ENCODE measurements at regions not wholly inside any gene's neighbourhood (a gene's known extent, or its start where the extent isn't known, plus 50 kb on each side); places are given as distances from the start of the nearest gene placed in this dataset.

DNA sequence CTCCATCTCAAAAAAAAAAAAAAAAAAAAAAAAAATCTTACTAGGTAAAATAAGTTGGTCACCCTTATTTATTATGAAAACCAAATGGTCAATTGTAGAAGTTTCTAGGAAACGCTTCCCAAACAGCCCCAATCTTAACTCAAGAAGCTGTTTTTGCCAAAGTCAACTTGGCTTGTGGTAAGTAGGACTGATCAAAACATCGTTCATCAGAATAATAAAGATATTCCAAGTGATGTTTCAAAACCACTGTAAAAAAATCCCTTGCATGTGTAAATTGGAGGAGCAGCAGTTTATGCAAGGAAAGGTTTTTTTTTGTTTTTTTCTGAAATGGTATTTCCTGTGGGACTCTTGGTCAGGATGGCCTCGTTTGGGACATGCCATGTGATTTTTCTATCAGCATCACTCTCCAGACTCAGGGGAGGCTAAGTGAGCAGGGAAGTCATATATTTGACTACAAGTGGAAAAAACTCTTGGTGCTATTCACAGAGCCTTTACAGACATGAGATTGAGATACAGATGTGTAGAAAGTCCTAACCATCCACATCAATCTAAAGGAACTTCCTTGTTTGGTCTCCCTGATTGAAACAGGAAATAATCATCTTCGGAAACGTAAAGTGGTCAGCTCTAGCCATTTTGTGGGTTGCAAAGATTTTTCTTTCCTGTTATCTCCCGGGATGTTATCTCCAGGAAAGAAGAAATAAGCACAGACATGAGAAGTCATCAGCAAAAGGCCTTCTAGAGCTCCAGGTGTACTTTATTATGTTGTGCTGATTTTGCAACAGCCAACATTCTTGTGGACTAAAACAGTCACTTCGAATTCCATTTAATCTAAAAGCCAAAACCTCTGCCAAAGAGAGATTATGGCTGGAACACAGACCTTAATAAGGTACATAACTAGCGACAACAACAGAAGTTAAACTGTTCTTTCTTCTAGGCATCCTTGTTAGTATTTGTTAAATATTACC is 177.8 kb downstream of the EDN1 start:
- no peak overlapping the region for H3K9ac ChIP-seq (ENCODE audit: low read length)
- H3K4me3 ChIP-seq (ENCODE audit: low read depth in 1 of 2, low read length in 2 of 2), result no peak overlapping the region
- no peaks in the 10 kb centered on the region for H3K36me3 ChIP-seq (ENCODE audit: insufficient read depth, low read length)
- H3K9me3 ChIP-seq (ENCODE audit: low read length), result no peaks in the 10 kb centered on the region
- no peaks in the 10 kb centered on the region for H3K27me3 ChIP-seq (ENCODE audit: control insufficient read depth in 1 of 2, insufficient read depth in 2 of 2, low read length in 2 of 2)
- no peak overlapping the region for H3K27ac ChIP-seq (ENCODE audit: low read depth, low read length)
- H3K4me1 ChIP-seq (ENCODE audit: insufficient read depth, low read length), result peaks cover 14% of the 10 kb centered on the region

DNA sequence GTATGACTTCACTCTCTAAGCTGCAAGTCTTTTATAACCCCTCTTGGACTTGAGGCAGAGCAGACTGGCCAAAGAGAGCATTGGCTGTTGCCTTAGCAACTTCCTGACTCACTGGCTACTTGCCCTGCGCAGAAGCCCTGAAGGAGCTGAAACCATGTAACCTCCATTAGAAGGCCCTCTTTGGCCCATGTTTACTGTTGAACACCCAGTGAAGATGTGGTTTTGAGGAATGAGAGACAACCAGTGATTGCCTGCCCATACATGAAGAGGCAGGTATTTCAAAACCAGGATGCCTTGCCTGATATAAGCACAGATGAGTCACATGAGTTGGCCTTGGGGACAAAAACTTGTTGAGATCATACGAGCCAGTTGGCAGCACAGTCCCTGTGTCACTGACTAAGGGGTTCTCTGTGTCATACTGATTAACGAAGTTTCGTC is 182.5 kb downstream of the EDN1 start:
- no peaks in the 10 kb centered on the region for H3K36me3 ChIP-seq (ENCODE audit: insufficient read depth, low read length)
- peaks cover 24% of the 10 kb centered on the region for H3K4me1 ChIP-seq (ENCODE audit: insufficient read depth, low read length)
- H3K27me3 ChIP-seq (ENCODE audit: control insufficient read depth in 1 of 2, insufficient read depth in 2 of 2, low read length in 2 of 2), result no peaks in the 10 kb centered on the region
- no peaks in the 10 kb centered on the region for H3K9me3 ChIP-seq (ENCODE audit: low read length)
- no peak overlapping the region for H3K9ac ChIP-seq (ENCODE audit: low read length)
- no peak overlapping the region for H3K4me3 ChIP-seq (ENCODE audit: low read depth in 1 of 2, low read length in 2 of 2)
- no peak overlapping the region for H3K27ac ChIP-seq (ENCODE audit: low read depth, low read length)

DNA sequence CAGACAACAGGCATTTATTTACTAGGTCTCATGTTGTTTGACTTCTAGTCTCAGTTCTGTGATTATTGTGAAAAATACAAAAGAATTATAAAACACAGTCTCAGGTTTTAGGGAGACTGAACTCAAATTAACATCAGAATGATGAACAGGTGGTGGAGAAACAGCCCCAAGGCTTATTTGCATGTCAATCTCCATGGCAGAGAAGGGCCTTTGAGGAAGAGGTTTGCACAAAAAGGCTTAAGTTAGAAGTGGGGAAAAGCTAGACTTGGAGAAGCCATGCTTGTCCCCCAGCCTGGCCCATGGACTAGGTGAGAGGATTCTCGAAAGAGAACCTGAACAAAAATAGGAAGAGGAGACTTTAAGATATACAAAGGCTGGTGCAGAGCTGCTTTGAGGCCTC is 183.3 kb downstream of the EDN1 start:
- Histone ChIP-seq H3K4me3 (ENCODE audit: low read depth in 1 of 2, low read length in 2 of 2) (no peak overlapping the region), H3K9ac (ENCODE audit: low read length) (no peak overlapping the region), H3K9me3 (ENCODE audit: low read length) (no peaks in the 10 kb centered on the region), H3K27me3 (ENCODE audit: control insufficient read depth in 1 of 2, insufficient read depth in 2 of 2, low read length in 2 of 2) (no peaks in the 10 kb centered on the region), H3K27ac (ENCODE audit: low read depth, low read length) (no peak overlapping the region), H3K4me1 (ENCODE audit: insufficient read depth, low read length) (peaks cover 17% of the 10 kb centered on the region), H3K36me3 (ENCODE audit: insufficient read depth, low read length) (no peaks in the 10 kb centered on the region)

DNA sequence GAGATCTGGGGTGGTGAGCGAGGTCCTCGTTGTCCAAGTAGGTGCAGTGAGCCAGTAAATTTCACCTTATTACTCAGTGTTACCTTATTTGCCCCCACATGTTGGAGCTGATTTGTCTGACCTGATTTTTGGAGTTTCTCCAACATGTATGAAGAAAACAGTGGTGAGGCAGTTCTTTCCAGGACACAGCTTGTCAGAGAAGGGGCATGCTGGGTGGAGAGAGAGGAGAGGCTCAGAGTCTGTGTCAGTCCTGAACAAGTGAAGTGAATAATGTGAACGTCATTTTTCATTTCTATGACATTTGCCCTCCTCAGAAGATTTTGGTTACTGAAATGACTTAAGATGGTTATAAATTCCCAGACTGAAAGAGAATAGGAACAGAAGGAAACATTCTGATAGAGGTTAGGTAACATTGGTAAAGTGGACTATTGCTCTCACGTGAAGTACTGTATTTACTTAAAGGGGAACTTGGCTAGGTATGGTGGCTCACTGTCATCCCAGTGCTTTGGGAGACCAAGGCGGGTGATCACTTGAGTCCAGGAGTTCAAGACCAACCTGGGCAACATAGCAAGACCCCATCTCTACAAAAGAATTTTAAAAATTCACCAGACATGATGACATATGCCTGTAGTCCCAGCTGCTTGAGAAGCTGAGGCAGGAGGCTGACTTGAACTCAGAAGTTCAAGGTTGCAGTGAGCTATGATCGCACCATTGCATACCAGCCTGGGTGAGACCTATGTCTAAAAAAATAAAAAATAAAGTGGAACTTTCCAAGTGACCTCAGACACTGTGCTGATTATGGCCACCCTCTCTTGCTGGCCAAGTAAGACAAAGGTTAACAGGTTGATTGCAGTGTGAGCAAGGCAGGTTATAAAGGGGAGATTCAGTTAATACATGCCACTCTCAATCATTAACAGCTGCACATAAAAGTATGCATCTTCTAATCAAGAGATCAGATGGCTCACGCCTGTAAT is 184.3 kb downstream of the EDN1 start:
- Histone ChIP-seq H3K36me3 (ENCODE audit: insufficient read depth, low read length) (no peaks in the 10 kb centered on the region), H3K27ac (ENCODE audit: low read depth, low read length) (no peak overlapping the region), H3K4me3 (ENCODE audit: low read depth in 1 of 2, low read length in 2 of 2) (no peak overlapping the region), H3K4me1 (ENCODE audit: insufficient read depth, low read length) (peaks cover 17% of the 10 kb centered on the region), H3K27me3 (ENCODE audit: control insufficient read depth in 1 of 2, insufficient read depth in 2 of 2, low read length in 2 of 2) (no peaks in the 10 kb centered on the region), H3K9ac (ENCODE audit: low read length) (no peak overlapping the region), H3K9me3 (ENCODE audit: low read length) (no peaks in the 10 kb centered on the region)

DNA sequence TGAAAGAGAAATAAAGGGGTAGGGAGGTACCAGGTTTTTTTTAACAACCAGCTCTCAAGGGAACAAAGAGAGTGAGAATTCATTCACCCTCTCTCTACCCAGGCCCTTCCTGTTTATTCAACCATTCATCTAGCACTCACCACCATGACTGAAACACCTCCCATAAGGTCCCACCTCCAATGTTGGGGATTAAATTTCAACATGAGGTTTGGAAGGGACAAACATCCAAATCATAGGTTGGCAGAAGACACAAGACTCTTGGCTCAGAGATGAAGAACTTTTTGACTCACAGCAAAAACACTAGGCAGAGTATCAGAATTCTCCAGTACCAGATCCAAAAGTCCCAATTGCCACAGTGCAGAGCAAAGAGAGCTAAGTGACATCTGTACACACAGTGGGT is 186.3 kb downstream of the EDN1 start:
- Histone ChIP-seq H3K4me3 (ENCODE audit: low read depth in 1 of 2, low read length in 2 of 2) (no peak overlapping the region), H3K4me1 (ENCODE audit: insufficient read depth, low read length) (peaks cover 17% of the 10 kb centered on the region), H3K27ac (ENCODE audit: low read depth, low read length) (no peak overlapping the region), H3K9ac (ENCODE audit: low read length) (no peak overlapping the region), H3K27me3 (ENCODE audit: control insufficient read depth in 1 of 2, insufficient read depth in 2 of 2, low read length in 2 of 2) (no peaks in the 10 kb centered on the region), H3K36me3 (ENCODE audit: insufficient read depth, low read length) (no peaks in the 10 kb centered on the region), H3K9me3 (ENCODE audit: low read length) (no peaks in the 10 kb centered on the region)

DNA sequence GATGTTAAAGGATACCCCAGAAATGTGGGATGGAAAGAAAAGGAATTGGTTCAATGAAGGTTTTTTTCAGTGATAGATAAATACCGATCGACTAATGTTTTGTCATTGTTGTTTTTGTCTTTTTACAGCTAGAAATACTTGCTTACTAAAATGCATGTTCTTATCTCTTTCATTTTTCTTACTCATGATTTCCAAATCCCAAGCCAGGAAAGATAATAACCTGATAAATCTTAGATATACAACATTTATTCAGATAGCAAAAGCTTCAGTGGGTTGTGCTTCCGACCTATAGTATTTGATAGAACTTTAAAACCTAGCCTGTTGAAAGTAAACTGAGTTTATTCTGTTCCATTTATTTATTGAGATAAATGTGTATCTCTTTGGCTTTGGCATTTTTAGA is 187.5 kb downstream of the EDN1 start:
- H3K36me3 ChIP-seq (ENCODE audit: insufficient read depth, low read length), result no peaks in the 10 kb centered on the region
- no peak overlapping the region for H3K27ac ChIP-seq (ENCODE audit: low read depth, low read length)
- no peak overlapping the region for H3K9ac ChIP-seq (ENCODE audit: low read length)
- no peak overlapping the region for H3K4me3 ChIP-seq (ENCODE audit: low read depth in 1 of 2, low read length in 2 of 2)
- H3K9me3 ChIP-seq (ENCODE audit: low read length), result no peaks in the 10 kb centered on the region
- H3K4me1 ChIP-seq (ENCODE audit: insufficient read depth, low read length), result peaks cover 11% of the 10 kb centered on the region
- H3K27me3 ChIP-seq (ENCODE audit: control insufficient read depth in 1 of 2, insufficient read depth in 2 of 2, low read length in 2 of 2), result no peaks in the 10 kb centered on the region

DNA sequence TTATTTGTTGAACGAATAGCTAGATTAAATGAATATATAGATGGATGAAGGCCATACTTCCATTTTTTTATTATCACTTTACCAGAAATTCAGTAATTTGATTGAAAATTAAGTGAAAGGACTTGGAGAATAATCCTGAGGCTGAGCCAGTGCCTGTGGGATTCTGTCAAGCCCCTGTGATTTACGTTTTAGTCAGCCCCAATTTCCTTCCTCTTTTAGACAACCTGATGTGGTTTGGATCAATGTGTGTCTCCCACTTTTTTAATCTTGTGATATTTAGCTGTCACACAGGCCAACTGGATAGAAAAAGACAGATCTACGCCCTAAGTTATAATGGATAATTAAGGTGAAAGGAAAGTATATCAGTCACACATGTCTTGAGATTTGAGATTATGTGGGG is 188.8 kb downstream of the EDN1 start:
- Histone ChIP-seq H3K9ac (ENCODE audit: low read length) (no peak overlapping the region), H3K27ac (ENCODE audit: low read depth, low read length) (no peak overlapping the region), H3K36me3 (ENCODE audit: insufficient read depth, low read length) (no peaks in the 10 kb centered on the region)

DNA sequence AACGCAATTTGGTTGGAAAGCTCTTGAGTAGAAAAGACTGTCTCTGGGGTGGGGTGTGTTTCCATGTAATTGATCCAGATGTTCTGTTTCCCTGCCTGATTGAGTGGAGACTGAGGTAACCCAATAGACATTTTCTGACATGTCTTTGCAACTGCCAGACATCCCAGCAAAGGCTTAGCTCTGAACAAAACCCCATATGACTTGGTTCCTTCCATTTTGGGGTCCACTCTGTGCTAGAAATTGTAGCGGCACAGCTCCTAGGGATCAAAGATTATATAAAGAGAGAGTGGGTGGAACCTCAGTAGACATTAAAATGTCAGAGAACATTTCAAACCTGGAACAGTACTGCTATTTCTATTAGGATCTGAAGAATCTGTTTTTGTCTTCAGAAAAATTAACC is 189.3 kb downstream of the EDN1 start:
- Histone ChIP-seq H3K4me3 (ENCODE audit: low read depth in 1 of 2, low read length in 2 of 2) (no peak overlapping the region), H3K27me3 (ENCODE audit: control insufficient read depth in 1 of 2, insufficient read depth in 2 of 2, low read length in 2 of 2) (no peaks in the 10 kb centered on the region), H3K27ac (ENCODE audit: low read depth, low read length) (no peak overlapping the region), H3K4me1 (ENCODE audit: insufficient read depth, low read length) (peaks cover under 1% of the 10 kb centered on the region), H3K9ac (ENCODE audit: low read length) (no peak overlapping the region), H3K36me3 (ENCODE audit: insufficient read depth, low read length) (no peaks in the 10 kb centered on the region), H3K9me3 (ENCODE audit: low read length) (no peaks in the 10 kb centered on the region)

More for the DNA sequence above, 188.8 kb downstream of the EDN1 start:
- Histone ChIP-seq H3K4me3 (ENCODE audit: low read depth in 1 of 2, low read length in 2 of 2) (no peak overlapping the region), H3K4me1 (ENCODE audit: insufficient read depth, low read length) (peaks cover 6% of the 10 kb centered on the region), H3K9me3 (ENCODE audit: low read length) (no peaks in the 10 kb centered on the region), H3K27me3 (ENCODE audit: control insufficient read depth in 1 of 2, insufficient read depth in 2 of 2, low read length in 2 of 2) (no peaks in the 10 kb centered on the region)

DNA sequence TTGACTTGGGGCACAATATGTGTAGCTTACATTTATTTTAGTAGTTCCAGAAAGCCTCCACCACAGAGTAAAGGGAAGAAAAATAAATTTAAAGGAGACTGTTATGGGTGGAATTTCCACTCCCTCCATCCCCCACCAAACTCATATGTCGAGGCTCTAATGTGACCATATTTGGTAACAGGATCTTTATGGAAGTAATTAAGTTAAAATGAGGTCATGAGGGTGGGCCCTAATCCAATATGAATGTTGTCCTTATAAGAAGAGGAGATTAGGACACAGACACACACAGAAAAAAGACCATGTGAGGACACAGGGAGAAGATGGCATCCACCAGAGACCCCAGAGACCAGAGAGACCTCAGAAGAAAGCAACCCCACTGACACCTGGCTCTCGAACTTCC is 189.7 kb downstream of the EDN1 start:
- H3K9me3 ChIP-seq (ENCODE audit: low read length), result no peaks in the 10 kb centered on the region
- H3K27ac ChIP-seq (ENCODE audit: low read depth, low read length), result no peak overlapping the region
- H3K9ac ChIP-seq (ENCODE audit: low read length), result no peak overlapping the region
- no peaks in the 10 kb centered on the region for H3K27me3 ChIP-seq (ENCODE audit: control insufficient read depth in 1 of 2, insufficient read depth in 2 of 2, low read length in 2 of 2)
- H3K4me1 ChIP-seq (ENCODE audit: insufficient read depth, low read length), result no peaks in the 10 kb centered on the region
- no peak overlapping the region for H3K4me3 ChIP-seq (ENCODE audit: low read depth in 1 of 2, low read length in 2 of 2)
- no peaks in the 10 kb centered on the region for H3K36me3 ChIP-seq (ENCODE audit: insufficient read depth, low read length)

DNA sequence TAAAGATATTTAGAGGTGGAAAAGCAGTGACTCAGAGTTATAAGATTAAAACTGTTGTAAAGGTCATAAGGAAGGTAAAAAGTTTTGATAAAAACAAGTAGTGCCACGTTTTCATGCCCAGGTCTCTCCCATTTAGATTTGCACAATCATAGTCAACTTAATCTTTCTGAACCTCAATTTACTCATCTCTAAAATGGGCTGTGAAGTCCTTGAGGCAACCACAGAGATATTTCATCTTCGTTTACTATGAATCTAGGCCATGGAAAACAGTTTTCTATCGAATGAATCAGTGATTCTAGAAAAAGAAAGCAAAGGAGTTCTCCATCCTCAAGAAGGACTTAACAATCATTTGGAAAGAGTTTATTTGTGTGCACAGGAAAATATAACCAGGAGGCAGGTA is 190.2 kb downstream of the EDN1 start:
- H3K9ac ChIP-seq (ENCODE audit: low read length), result no peak overlapping the region
- no peak overlapping the region for H3K27ac ChIP-seq (ENCODE audit: low read depth, low read length)
- H3K4me1 ChIP-seq (ENCODE audit: insufficient read depth, low read length), result no peaks in the 10 kb centered on the region
- no peak overlapping the region for H3K4me3 ChIP-seq (ENCODE audit: low read depth in 1 of 2, low read length in 2 of 2)
- H3K9me3 ChIP-seq (ENCODE audit: low read length), result no peaks in the 10 kb centered on the region
- H3K36me3 ChIP-seq (ENCODE audit: insufficient read depth, low read length), result no peaks in the 10 kb centered on the region
- H3K27me3 ChIP-seq (ENCODE audit: control insufficient read depth in 1 of 2, insufficient read depth in 2 of 2, low read length in 2 of 2), result no peaks in the 10 kb centered on the region

DNA sequence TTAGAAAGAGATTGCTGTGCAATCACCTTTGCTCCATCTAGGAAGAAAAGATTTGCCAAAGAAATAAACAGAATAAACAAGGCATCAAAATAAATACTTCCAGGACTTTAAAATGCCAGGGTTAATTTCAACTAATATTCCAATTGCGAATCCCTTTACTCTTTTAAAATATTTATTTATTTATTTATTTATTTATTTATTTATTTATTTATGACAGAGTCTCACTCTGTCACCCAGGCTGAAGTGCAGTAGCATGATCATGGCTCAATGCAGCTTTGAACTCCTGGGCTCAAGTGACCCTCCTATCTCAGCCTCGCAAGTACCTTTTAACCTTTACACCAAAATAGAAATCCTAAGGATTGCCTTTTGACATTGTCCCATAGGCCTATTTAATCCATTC is 191.1 kb downstream of the EDN1 start:
- Histone ChIP-seq H3K36me3 (ENCODE audit: insufficient read depth, low read length) (no peaks in the 10 kb centered on the region), H3K27ac (ENCODE audit: low read depth, low read length) (no peak overlapping the region), H3K9me3 (ENCODE audit: low read length) (no peaks in the 10 kb centered on the region), H3K4me3 (ENCODE audit: low read depth in 1 of 2, low read length in 2 of 2) (no peak overlapping the region), H3K4me1 (ENCODE audit: insufficient read depth, low read length) (no peaks in the 10 kb centered on the region), H3K27me3 (ENCODE audit: control insufficient read depth in 1 of 2, insufficient read depth in 2 of 2, low read length in 2 of 2) (no peaks in the 10 kb centered on the region), H3K9ac (ENCODE audit: low read length) (no peak overlapping the region)
